Ishikawa (cell line): ENCODE measurements at regions not wholly inside any gene's neighbourhood (a gene's known extent, or its start where the extent isn't known, plus 50 kb on each side); places are given as distances from the start of the nearest gene placed in this dataset.

Source experiments
- CEBPB ChIP-seq: IDR thresholded peaks from 2 replicates; pipeline ENCODE4 v1.6.1; 2012
- CREB1 ChIP-seq: IDR thresholded peaks from 2 replicates; pipeline ENCODE4 v1.6.1; 2012; ENCODE audit warnings: low read depth
- EGR1 ChIP-seq: IDR thresholded peaks from 2 replicates; pipeline ENCODE4 v1.6.1; 2012
- EP300 ChIP-seq: IDR thresholded peaks from 2 replicates; pipeline ENCODE4 v1.6.1; 2012; ENCODE audit warnings: borderline replicate concordance
- FOXM1 ChIP-seq: IDR thresholded peaks from 2 replicates; pipeline ENCODE4 v1.6.1; 2012; ENCODE audit warnings: low read depth, borderline replicate concordance
- MAX ChIP-seq: IDR thresholded peaks from 2 replicates; pipeline ENCODE4 v1.6.1; 2012
- NFIC ChIP-seq: IDR thresholded peaks from 2 replicates; pipeline ENCODE4 v1.6.1; 2012
- RAD21 ChIP-seq: IDR thresholded peaks from 2 replicates; pipeline ENCODE4 v1.6.1; 2012; ENCODE audit warnings: low read depth
- REST ChIP-seq: IDR thresholded peaks from 2 replicates; pipeline ENCODE4 v1.6.1; 2012; ENCODE audit warnings: low read depth, mild to moderate bottlenecking
- TAF1 ChIP-seq: IDR thresholded peaks from 2 replicates; pipeline ENCODE4 v1.6.1; 2012; ENCODE audit warnings: low read depth, mild to moderate bottlenecking
- TCF12 ChIP-seq: IDR thresholded peaks from 2 replicates; pipeline ENCODE4 v1.6.1; 2012; ENCODE audit warnings: low read depth
- TEAD4 ChIP-seq: IDR thresholded peaks from 2 replicates; pipeline ENCODE4 v1.6.1; 2012
- USF1 ChIP-seq: IDR thresholded peaks from 2 replicates; pipeline ENCODE4 v1.6.1; 2012
- YY1 ChIP-seq: IDR thresholded peaks from 2 replicates; pipeline ENCODE4 v1.6.1; 2012; ENCODE audit warnings: low read depth
- ZBTB7A ChIP-seq: IDR thresholded peaks from 2 replicates; pipeline ENCODE4 v1.6.1; 2012; ENCODE audit warnings: low read depth

- TF ChIP-seq CEBPB, result no peak
- no peak for TF ChIP-seq TAF1
- TF ChIP-seq RAD21, result no peak
- TF ChIP-seq TEAD4, result no peak
- no peak for TF ChIP-seq MAX
- no peak for TF ChIP-seq USF1
- TF ChIP-seq REST, result no peak
- TF ChIP-seq CREB1, result no peak
- no peak for TF ChIP-seq EGR1
- no peak for TF ChIP-seq YY1
- TF ChIP-seq NFIC, result no peak
- TF ChIP-seq EP300, result no peak
- no peak for TF ChIP-seq ZBTB7A
- TF ChIP-seq TCF12, result no peak
- TF ChIP-seq FOXM1, result no peak
Observed at GRCh38 chr2:167401309-167401708, 513.0 kb downstream of the XIRP2 start.

GRCh38 chr2:167400546-167400945, 512.3 kb downstream of the XIRP2 start:
- TF ChIP-seq FOXM1, result no peak
- no peak for TF ChIP-seq CREB1
- TF ChIP-seq TCF12, result no peak
- no peak for TF ChIP-seq RAD21
- no peak for TF ChIP-seq TEAD4
- TF ChIP-seq NFIC, result no peak
- TF ChIP-seq YY1, result no peak
- no peak for TF ChIP-seq MAX
- no peak for TF ChIP-seq TAF1
- no peak for TF ChIP-seq CEBPB
- no peak for TF ChIP-seq ZBTB7A
- no peak for TF ChIP-seq REST
- TF ChIP-seq EP300, result no peak

GRCh38 chr2:167398873-167399272, 510.6 kb downstream of the XIRP2 start:
- TF ChIP-seq USF1, result no peak
- no peak for TF ChIP-seq EP300
- TF ChIP-seq YY1, result no peak
- no peak for TF ChIP-seq ZBTB7A
- no peak for TF ChIP-seq CEBPB
- TF ChIP-seq RAD21, result no peak
- no peak for TF ChIP-seq CREB1
- TF ChIP-seq FOXM1, result no peak
- no peak for TF ChIP-seq MAX
- TF ChIP-seq REST, result no peak
- no peak for TF ChIP-seq TEAD4

- TF ChIP-seq YY1 (no peak), REST (no peak), ZBTB7A (no peak), TAF1 (no peak)
Observed at GRCh38 chr2:167388901-167389300, 500.6 kb downstream of the XIRP2 start.
